DND-41 (cell line): ENCODE measurements at regions not wholly inside any gene's neighbourhood (a gene's known extent, or its start where the extent isn't known, plus 50 kb on each side); places are given as distances from the start of the nearest gene placed in this dataset.

Source experiments
- ATAC-seq: fragments of 200-7000 bp; cut with Tn5 transposase; 3 replicates; pipeline ENCODE4 v1.9.1; 2021; ENCODE audit warnings: low read depth; ENCODE audit not compliant: insufficient read depth
- DNase-seq: peaks from one replicate; pipeline ENCODE4 v3.0.0-alpha.2; 2020
- H2AFZ ChIP-seq: 2 replicates; pipeline ENCODE4 v1.6.0; 2012; ENCODE audit warnings: low read depth, low read length
- H3K27ac ChIP-seq: 2 replicates; pipeline ENCODE4 v1.5.1; 2012; ENCODE audit warnings: low read length, inconsistent platforms
- H3K27me3 ChIP-seq: fragments of 200-600 bp; sonication (generic); 2 replicates; pipeline ENCODE4 v1.6.0; 2012; ENCODE audit warnings: low read length, mild to moderate bottlenecking, inconsistent platforms; ENCODE audit not compliant: insufficient read depth, poor library complexity
- H3K36me3 ChIP-seq: 2 replicates; pipeline ENCODE4 v1.5.1; 2012; ENCODE audit warnings: low read length, inconsistent platforms; ENCODE audit not compliant: insufficient read depth
- H3K4me1 ChIP-seq: 2 replicates; pipeline ENCODE4 v1.5.1; 2012; ENCODE audit warnings: mild to moderate bottlenecking, low read length; ENCODE audit not compliant: insufficient read depth
- H3K4me2 ChIP-seq: 2 replicates; pipeline ENCODE4 v1.6.0; 2012; ENCODE audit warnings: mild to moderate bottlenecking, moderate library complexity, low read length, inconsistent platforms; ENCODE audit not compliant: insufficient read depth
- H3K4me3 ChIP-seq, 2 experiments: fragments of 200-600 bp in 1 of 2; shearing (Covaris generic) in 1 of 2; 2 replicates each; pipeline ENCODE4 v1.5.1; 2012 to 2016; ENCODE audit warnings: inconsistent platforms in 2 of 2, low read length in 2 of 2, mild to moderate bottlenecking in 2 of 2, low read depth in 1 of 2, moderate library complexity in 1 of 2
- H3K79me2 ChIP-seq: 2 replicates; pipeline ENCODE4 v1.6.0; 2012; ENCODE audit warnings: low read length, inconsistent platforms; ENCODE audit not compliant: insufficient read depth
- H3K9ac ChIP-seq: 2 replicates; pipeline ENCODE4 v1.6.0; 2012; ENCODE audit warnings: low read depth, mild to moderate bottlenecking, inconsistent platforms, low read length, moderate library complexity
- H3K9me3 ChIP-seq: 2 replicates; pipeline ENCODE4 v1.5.1; 2012; ENCODE audit warnings: low read length, moderate library complexity, mild to moderate bottlenecking, inconsistent platforms; ENCODE audit not compliant: insufficient read depth, severe bottlenecking
- H4K20me1 ChIP-seq: 2 replicates; pipeline ENCODE4 v1.6.0; 2012; ENCODE audit warnings: low read length; ENCODE audit not compliant: insufficient read depth
- CTCF ChIP-seq: IDR thresholded peaks from 2 replicates; pipeline ENCODE4 v1.5.1; 2012; ENCODE audit warnings: borderline replicate concordance, low read length, moderate library complexity, mild to moderate bottlenecking; ENCODE audit not compliant: poor library complexity, severe bottlenecking; ENCODE audit errors: extremely low read depth
- EZH2 ChIP-seq: IDR thresholded peaks from 3 replicates; pipeline ENCODE4 v1.6.1; 2012; ENCODE audit warnings: borderline replicate concordance, low read depth, mild to moderate bottlenecking, moderate library complexity, low read length, inconsistent platforms; ENCODE audit not compliant: severe bottlenecking

- Histone ChIP-seq H3K9me3 (no peaks in the 10 kb centered on the region), H2AFZ (no peak overlapping the region), H3K4me3 (no peak overlapping the region), H4K20me1 (no peaks in the 10 kb centered on the region), H3K4me1 (no peaks in the 10 kb centered on the region), H3K9ac (no peak overlapping the region), H3K79me2 (no peaks in the 10 kb centered on the region), H3K27ac (no peak overlapping the region), H3K27me3 (no peaks in the 10 kb centered on the region), H3K36me3 (no peaks in the 10 kb centered on the region), H3K4me2 (no peak overlapping the region)
- ATAC-seq (no peak), DNase-seq (no peak)
- no peak for TF ChIP-seq EZH2
- TF ChIP-seq CTCF = no peak
Measured at GRCh38 chr7:86954971-86955370, 104.5 kb downstream of the ELAPOR2 start.

GRCh38 chr7:86953653-86954336 lies 105.7 kb downstream of the ELAPOR2 start:
- Histone ChIP-seq H3K4me2 (no peak overlapping the region), H2AFZ (no peak overlapping the region), H3K36me3 (no peaks in the 10 kb centered on the region), H3K27me3 (no peaks in the 10 kb centered on the region), H3K4me3 (no peak overlapping the region), H3K79me2 (no peaks in the 10 kb centered on the region), H3K9ac (no peak overlapping the region), H3K4me1 (no peaks in the 10 kb centered on the region), H4K20me1 (no peaks in the 10 kb centered on the region), H3K9me3 (no peaks in the 10 kb centered on the region), H3K27ac (no peak overlapping the region)
- TF ChIP-seq EZH2 (no peak), CTCF (no peak)
- ATAC-seq = no peak
- DNase-seq = no peak

GRCh38 chr7:86953219-86953618 lies 106.2 kb downstream of the ELAPOR2 start:
- no peak overlapping the region for H3K4me2 ChIP-seq
- no peak overlapping the region for H3K4me3 ChIP-seq
- no peak for ATAC-seq
- H3K27me3 ChIP-seq = no peaks in the 10 kb centered on the region
- no peak overlapping the region for H3K9ac ChIP-seq
- no peak overlapping the region for H3K27ac ChIP-seq
- no peak for TF ChIP-seq EZH2
- TF ChIP-seq CTCF = no peak
- H3K79me2 ChIP-seq = no peaks in the 10 kb centered on the region
- no peaks in the 10 kb centered on the region for H3K36me3 ChIP-seq
- DNase-seq = no peak
- no peak overlapping the region for H2AFZ ChIP-seq
- H3K9me3 ChIP-seq = no peaks in the 10 kb centered on the region
- H4K20me1 ChIP-seq = no peaks in the 10 kb centered on the region
- H3K4me1 ChIP-seq = no peaks in the 10 kb centered on the region
